ENCODE measurements at regions not wholly inside any gene's neighbourhood (a gene's known extent, or its start where the extent isn't known, plus 50 kb on each side); places are given as distances from the start of the nearest gene placed in this dataset.
"Not testable (repeated sequence)": the region's sequence is repeated elsewhere in the genome, so short reads cannot be mapped to it uniquely, and the experiment has no call there.

DNA sequence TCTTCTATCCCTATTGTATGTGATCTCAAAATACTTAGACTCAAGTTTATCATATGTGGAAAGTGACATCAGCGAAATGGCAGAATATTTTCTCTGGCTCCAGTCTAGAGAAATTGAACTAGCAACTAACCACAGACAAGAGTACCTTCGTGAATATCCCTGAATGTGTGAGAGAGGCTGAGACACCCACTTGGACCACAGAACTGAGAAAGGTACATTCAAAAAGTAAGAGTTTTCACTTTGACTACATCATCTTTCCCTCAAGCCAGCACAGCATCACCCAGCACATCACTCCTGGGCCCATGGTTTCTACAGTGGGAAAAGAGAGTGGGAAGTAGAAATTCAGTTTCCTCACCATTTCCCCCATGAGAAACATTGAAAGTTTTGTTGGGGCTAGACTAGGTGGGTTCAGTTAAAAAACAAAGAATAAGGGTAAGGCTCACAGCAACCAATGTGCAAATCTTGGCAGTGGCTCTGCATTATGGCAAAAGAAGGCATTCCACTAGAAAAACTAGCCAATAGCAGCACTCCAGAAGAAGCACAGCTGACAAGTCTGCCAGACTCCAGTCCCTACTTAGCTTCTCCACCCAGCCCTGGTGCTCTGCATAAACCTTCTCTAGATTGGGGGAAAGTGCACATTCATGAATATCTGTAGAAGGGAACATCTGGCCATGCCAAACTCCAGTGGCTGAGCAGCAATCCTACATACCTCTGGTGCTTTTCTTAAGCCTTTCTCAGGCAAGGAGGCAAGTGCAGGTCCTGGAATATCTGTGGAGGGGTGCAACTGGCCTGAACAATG lies 225.6 kb upstream of the VLDLR start:
- ChIA-PET CTCF (no interaction called here), POLR2A (no interaction called here)
- intact Hi-C loops (cut with DNase I, micrococcal nuclease): no loop called here
- Mint-ChIP-seq H3K27me3 (peaks cover 10% of the 10 kb centered on the region), H3K9me3 (peaks cover 4% of the 10 kb centered on the region), H3K4me3 (no peak overlapping the region), H3K36me3 (ENCODE audit: low read depth) (no peaks in the 10 kb centered on the region), H3K4me1 (ENCODE audit: low read depth) (no peaks in the 10 kb centered on the region), H3K27ac (no peak overlapping the region)
- Histone ChIP-seq H3K27ac (ENCODE audit: low read depth in 1 of 2, low read length in 2 of 2) (no peak overlapping the region), H3K4me1 (ENCODE audit: insufficient read depth, low read length) (no peaks in the 10 kb centered on the region), H3K27me3 (ENCODE audit: control insufficient read depth in 1 of 2, insufficient read depth in 2 of 2, low read length in 2 of 2) (no peaks in the 10 kb centered on the region), H3K36me3 (ENCODE audit: insufficient read depth, low read length) (no peaks in the 10 kb centered on the region), H3K9me3 (ENCODE audit: control insufficient read depth in 1 of 2, insufficient read depth in 1 of 2, low read length in 2 of 2) (no peaks in the 10 kb centered on the region), H3K4me3 (ENCODE audit: low read length) (no peak overlapping the region)
- DNase-seq: no peak
- no peak for ATAC-seq (ENCODE audit: poor library complexity)
- TF ChIP-seq, protein P1, sequence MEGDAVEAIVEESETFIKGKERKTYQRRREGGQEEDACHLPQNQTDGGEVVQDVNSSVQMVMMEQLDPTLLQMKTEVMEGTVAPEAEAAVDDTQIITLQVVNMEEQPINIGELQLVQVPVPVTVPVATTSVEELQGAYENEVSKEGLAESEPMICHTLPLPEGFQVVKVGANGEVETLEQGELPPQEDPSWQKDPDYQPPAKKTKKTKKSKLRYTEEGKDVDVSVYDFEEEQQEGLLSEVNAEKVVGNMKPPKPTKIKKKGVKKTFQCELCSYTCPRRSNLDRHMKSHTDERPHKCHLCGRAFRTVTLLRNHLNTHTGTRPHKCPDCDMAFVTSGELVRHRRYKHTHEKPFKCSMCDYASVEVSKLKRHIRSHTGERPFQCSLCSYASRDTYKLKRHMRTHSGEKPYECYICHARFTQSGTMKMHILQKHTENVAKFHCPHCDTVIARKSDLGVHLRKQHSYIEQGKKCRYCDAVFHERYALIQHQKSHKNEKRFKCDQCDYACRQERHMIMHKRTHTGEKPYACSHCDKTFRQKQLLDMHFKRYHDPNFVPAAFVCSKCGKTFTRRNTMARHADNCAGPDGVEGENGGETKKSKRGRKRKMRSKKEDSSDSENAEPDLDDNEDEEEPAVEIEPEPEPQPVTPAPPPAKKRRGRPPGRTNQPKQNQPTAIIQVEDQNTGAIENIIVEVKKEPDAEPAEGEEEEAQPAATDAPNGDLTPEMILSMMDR (IDR thresholded peaks at IDR 0.05): no peak

DNA sequence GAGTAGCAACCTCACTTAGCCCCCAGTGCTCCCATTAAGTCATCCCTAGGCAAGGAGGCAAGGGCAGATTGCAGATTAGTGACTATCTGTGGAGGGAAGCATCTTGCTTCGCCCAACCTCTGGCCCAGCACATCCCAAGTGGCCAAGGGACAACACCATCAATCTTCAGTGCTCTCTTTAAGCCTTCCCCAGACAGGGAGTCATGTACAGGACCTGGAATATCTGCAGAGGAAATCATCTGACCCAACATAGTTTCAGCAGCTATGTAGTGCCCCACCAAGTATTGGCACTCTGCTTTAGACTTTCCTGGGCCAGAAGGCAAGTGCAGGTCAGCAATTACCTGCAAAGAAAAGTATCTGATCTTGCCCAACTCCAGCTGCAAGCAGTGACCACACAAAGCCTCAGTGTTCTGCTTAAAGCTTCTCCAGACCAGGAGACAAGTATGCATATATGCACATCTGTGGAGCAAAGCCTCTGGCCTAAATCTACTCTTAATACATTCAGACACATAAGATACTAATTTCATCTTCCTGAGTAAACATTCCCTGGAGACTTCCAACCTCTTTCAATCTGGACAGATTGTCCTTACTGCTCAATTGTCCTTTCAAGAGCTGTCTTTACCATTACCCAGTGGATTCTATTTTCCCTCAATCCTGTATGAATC lies 224.8 kb upstream of the VLDLR start:
- ChIA-PET POLR2A (no interaction called here), CTCF (no interaction called here)
- DNase-seq (no peak), ATAC-seq (ENCODE audit: poor library complexity) (no peak)
- Mint-ChIP-seq H3K36me3 (ENCODE audit: low read depth) (no peaks in the 10 kb centered on the region), H3K27ac (no peak overlapping the region), H3K4me3 (no peak overlapping the region), H3K27me3 (peaks cover 11% of the 10 kb centered on the region), H3K9me3 (peaks cover 4% of the 10 kb centered on the region), H3K4me1 (ENCODE audit: low read depth) (no peaks in the 10 kb centered on the region)
- Histone ChIP-seq H3K9me3 (ENCODE audit: control insufficient read depth in 1 of 2, insufficient read depth in 1 of 2, low read length in 2 of 2) (no peaks in the 10 kb centered on the region), H3K4me1 (ENCODE audit: insufficient read depth, low read length) (no peaks in the 10 kb centered on the region), H3K27ac (ENCODE audit: low read depth in 1 of 2, low read length in 2 of 2) (no peak overlapping the region), H3K27me3 (ENCODE audit: control insufficient read depth in 1 of 2, insufficient read depth in 2 of 2, low read length in 2 of 2) (no peaks in the 10 kb centered on the region), H3K36me3 (ENCODE audit: insufficient read depth, low read length) (no peaks in the 10 kb centered on the region), H3K4me3 (ENCODE audit: low read length) (no peak overlapping the region)
- intact Hi-C loops (cut with DNase I, micrococcal nuclease): no loop called here
- TF ChIP-seq, protein P1 (IDR thresholded peaks at IDR 0.05): no peak

DNA sequence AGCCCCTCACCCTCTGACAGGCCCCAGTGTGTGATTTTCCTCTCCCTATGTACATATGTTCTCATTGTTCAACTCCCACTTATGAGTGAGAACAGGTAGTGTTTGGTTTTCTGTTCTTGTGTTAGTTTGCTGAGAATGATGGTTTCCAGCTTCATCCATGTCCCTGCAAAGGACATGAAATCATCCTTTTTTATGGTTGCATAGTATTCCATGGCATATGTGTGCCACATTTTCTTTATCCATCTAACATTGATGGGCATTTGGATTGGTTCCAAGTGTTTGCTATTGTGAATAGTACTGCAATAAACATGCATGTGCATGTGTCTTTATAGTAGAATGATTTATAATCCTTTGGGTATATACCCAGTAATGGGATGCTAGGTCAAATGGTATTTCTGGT lies 223.7 kb upstream of the VLDLR start:
- H3K4me3 Mint-ChIP-seq; H3K9me3 Mint-ChIP-seq; ATAC-seq (ENCODE audit: poor library complexity); H3K36me3 Mint-ChIP-seq (ENCODE audit: low read depth); H3K36me3 ChIP-seq (ENCODE audit: insufficient read depth, low read length); intact Hi-C loops (cut with DNase I, micrococcal nuclease); H3K4me3 ChIP-seq (ENCODE audit: low read length); H3K27me3 ChIP-seq (ENCODE audit: control insufficient read depth in 1 of 2, insufficient read depth in 2 of 2, low read length in 2 of 2); H3K4me1 ChIP-seq (ENCODE audit: insufficient read depth, low read length); DNase-seq; H3K27ac Mint-ChIP-seq; CTCF ChIA-PET; H3K4me1 Mint-ChIP-seq (ENCODE audit: low read depth); POLR2A ChIA-PET; H3K27ac ChIP-seq (ENCODE audit: low read depth in 1 of 2, low read length in 2 of 2); H3K9me3 ChIP-seq (ENCODE audit: control insufficient read depth in 1 of 2, insufficient read depth in 1 of 2, low read length in 2 of 2): not testable (repeated sequence)
- peaks cover 20% of the 10 kb centered on the region for H3K27me3 Mint-ChIP-seq

DNA sequence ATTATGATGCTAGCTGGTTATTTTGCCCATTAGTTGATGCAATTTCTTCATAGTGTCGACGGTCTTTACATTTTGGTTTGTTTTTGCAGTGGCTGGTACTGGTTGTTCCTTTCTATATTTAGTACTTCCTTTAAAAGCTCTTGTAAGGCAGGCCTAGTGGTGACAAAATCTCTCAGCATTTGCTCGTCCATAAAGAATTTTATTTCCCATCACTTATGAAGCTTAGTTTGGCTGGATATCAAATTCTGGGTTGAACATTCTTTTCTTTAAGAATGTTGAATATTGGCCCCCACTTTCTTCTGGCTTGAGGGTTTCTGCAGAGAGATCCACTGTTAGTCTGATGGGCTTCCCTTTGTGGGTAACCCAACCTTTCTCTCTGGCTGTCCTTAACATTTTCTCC lies 219.8 kb upstream of the VLDLR start:
- peaks cover 15% of the 10 kb centered on the region for H3K27me3 Mint-ChIP-seq
- H3K36me3 Mint-ChIP-seq (ENCODE audit: low read depth); intact Hi-C loops (cut with DNase I, micrococcal nuclease); DNase-seq; CTCF ChIA-PET; H3K27ac Mint-ChIP-seq; H3K36me3 ChIP-seq (ENCODE audit: insufficient read depth, low read length); H3K4me3 ChIP-seq (ENCODE audit: low read length); ATAC-seq (ENCODE audit: poor library complexity); H3K27ac ChIP-seq (ENCODE audit: low read depth in 1 of 2, low read length in 2 of 2); H3K4me3 Mint-ChIP-seq; H3K27me3 ChIP-seq (ENCODE audit: control insufficient read depth in 1 of 2, insufficient read depth in 2 of 2, low read length in 2 of 2); POLR2A ChIA-PET; H3K4me1 ChIP-seq (ENCODE audit: insufficient read depth, low read length); H3K4me1 Mint-ChIP-seq (ENCODE audit: low read depth): not testable (repeated sequence)
- H3K9me3 ChIP-seq (ENCODE audit: control insufficient read depth in 1 of 2, insufficient read depth in 1 of 2, low read length in 2 of 2): peaks cover 0 to 11% of the 10 kb centered on the region in 2 experiments
- peaks cover 14% of the 10 kb centered on the region for H3K9me3 Mint-ChIP-seq

Data from CD4-positive, alpha-beta T cell (primary cell).